Endothelial cell of umbilical vein (primary cell): ENCODE measurements at regions not wholly inside any gene's neighbourhood (a gene's known extent, or its start where the extent isn't known, plus 50 kb on each side); places are given as distances from the start of the nearest gene placed in this dataset.

Experiments used
- BruUV-seq: library from RNA; stranded (reverse); fragments of 400-500 nt; replicated peaks from 2 replicates; lab custom pipeline; 2021; lab: Mats Ljungman, UMichigan
- CTCF ChIA-PET: fragments of 300-600, 350-600 bp; sonication (Branson Sonifier 250); formaldehyde crosslinking; loops from one replicate; lab custom pipeline; 2021; ENCODE audit warnings: antibody characterized with exemption, inconsistent platforms; lab: Charles Lee
- POLR2A ChIA-PET: fragments of 300-600, 350-600 bp; sonication (Branson Sonifier 250); formaldehyde crosslinking; loops from one replicate; lab custom pipeline; 2021; ENCODE audit warnings: antibody characterized with exemption, inconsistent platforms; lab: Charles Lee
- DNase-seq: peaks from one replicate; pipeline ENCODE4 v3.0.0-alpha.2; 2011; ENCODE audit warnings: low read depth, low spot score
- FAIRE-seq: peaks from 2 replicates; lab custom pipeline; 2011; peaks lifted over from hg19 to GRCh38; lab: Jason Lieb, UNC
- H2AFZ ChIP-seq: 2 replicates; pipeline ENCODE4 v1.6.0; 2012; ENCODE audit warnings: low read depth, low read length, control low read depth, inconsistent platforms
- H3K27ac ChIP-seq: 2 replicates; pipeline ENCODE4 v1.5.1; 2011; ENCODE audit warnings: low read depth, mild to moderate bottlenecking, control low read depth, low read length, moderate library complexity; ENCODE audit not compliant: insufficient read depth
- H3K27me3 ChIP-seq, 2 experiments: 2 replicates each; pipeline versions ENCODE4 v1.6.0 to v1.6.1; 2011; ENCODE audit warnings: low read length in 2 of 2, mixed read lengths in 1 of 2; ENCODE audit not compliant: control insufficient read depth in 2 of 2, insufficient read depth in 2 of 2
- H3K36me3 ChIP-seq, 2 experiments: 2 replicates in 1 of 2; 3 replicates in 1 of 2; pipeline ENCODE4 v1.5.1; 2011; ENCODE audit warnings: low read length in 2 of 2, mild to moderate bottlenecking in 1 of 2, moderate library complexity in 1 of 2; ENCODE audit not compliant: control insufficient read depth in 2 of 2, insufficient read depth in 2 of 2; ENCODE audit errors: extremely low read depth in 1 of 2
- H3K4me1 ChIP-seq: 3 replicates; pipeline ENCODE4 v1.5.1; 2011; ENCODE audit warnings: mild to moderate bottlenecking, low read length; ENCODE audit not compliant: control insufficient read depth, insufficient read depth; ENCODE audit errors: extremely low read depth
- H3K4me2 ChIP-seq: 2 replicates; pipeline ENCODE4 v1.6.1; 2011; ENCODE audit warnings: low read length, control low read depth, mixed read lengths; ENCODE audit not compliant: insufficient read depth
- H3K4me3 ChIP-seq, 3 experiments: fragments of 200-600 bp in 1 of 3; sonication (generic), shearing (Covaris generic) in 1 of 3; replicated peaks in 1 of 3; 2 replicates each; pipeline ENCODE4 v1.5.1; 2011 to 2016; ENCODE audit warnings: control low read depth in 3 of 3, low read length in 3 of 3, mild to moderate bottlenecking in 2 of 3, inconsistent platforms in 1 of 3, low read depth in 1 of 3, moderate library complexity in 1 of 3; ENCODE audit not compliant: insufficient read depth in 1 of 3
- H3K79me2 ChIP-seq: 2 replicates; pipeline ENCODE4 v1.6.0; 2012; ENCODE audit warnings: low read length, inconsistent platforms; ENCODE audit not compliant: control insufficient read depth, insufficient read depth
- H3K9ac ChIP-seq: replicated peaks from 2 replicates; pipeline ENCODE3; 2011; ENCODE audit warnings: low read length, control low read depth; ENCODE audit not compliant: insufficient read depth; ENCODE audit errors: extremely low read depth
- H3K9me1 ChIP-seq: replicated peaks from 3 replicates; pipeline ENCODE4 v1.6.0; 2011; ENCODE audit warnings: mild to moderate bottlenecking, low read length; ENCODE audit not compliant: control insufficient read depth, insufficient read depth; ENCODE audit errors: extremely low read depth
- H3K9me3 ChIP-seq: replicated peaks from 2 replicates; pipeline ENCODE4 v1.5.1; 2012; ENCODE audit warnings: low read length, inconsistent platforms; ENCODE audit not compliant: control insufficient read depth, insufficient read depth
- H4K20me1 ChIP-seq: replicated peaks from 2 replicates; pipeline ENCODE3; 2011; ENCODE audit warnings: mild to moderate bottlenecking, low read length; ENCODE audit not compliant: control insufficient read depth, insufficient read depth; ENCODE audit errors: extremely low read depth
- EZH2 ChIP-seq: IDR thresholded peaks from 2 replicates; pipeline ENCODE4 v1.6.1; 2012; ENCODE audit warnings: borderline replicate concordance, low read depth, mild to moderate bottlenecking, moderate library complexity, low read length, inconsistent platforms; ENCODE audit not compliant: severe bottlenecking
- FOS ChIP-seq: IDR thresholded peaks from 2 replicates; pipeline ENCODE4 v1.6.1; 2011; ENCODE audit warnings: mild to moderate bottlenecking, low read length, moderate library complexity, borderline replicate concordance; ENCODE audit not compliant: insufficient read depth
- GATA2 ChIP-seq: IDR thresholded peaks from 2 replicates; pipeline ENCODE4 v1.7.0; 2011; ENCODE audit warnings: low read depth, mild to moderate bottlenecking, moderate library complexity, mixed read lengths, low read length; ENCODE audit not compliant: insufficient read length, insufficient read depth
- JUN ChIP-seq: IDR thresholded peaks from 2 replicates; pipeline ENCODE4 v1.6.1; 2011; ENCODE audit warnings: borderline replicate concordance, low read depth; ENCODE audit not compliant: insufficient read length, insufficient read depth
- MYC ChIP-seq: IDR thresholded peaks from one replicate; pipeline ENCODE4 v1.6.1; 2011; ENCODE audit warnings: mild to moderate bottlenecking, low read depth, low read length
- POLR2A ChIP-seq: IDR thresholded peaks from 2 replicates; pipeline ENCODE4 v1.6.1; 2012; ENCODE audit warnings: low read depth, mild to moderate bottlenecking, control low read depth, low read length
- POLR2AphosphoS5 ChIP-seq: IDR thresholded peaks from 2 replicates; pipeline ENCODE4 v1.6.1; 2012; ENCODE audit warnings: low read depth, mild to moderate bottlenecking, control low read depth, low read length, moderate library complexity; ENCODE audit not compliant: insufficient read depth
- dilution Hi-C: fragments of 300-500 bp; cut with MboI; formaldehyde crosslinking; loops from one replicate; pipeline ENCODE4 v1.15.0; 2019; ENCODE audit warnings: low sequenced_read_pairs; ENCODE audit not compliant: extremely low pct_ligation_motif_present
- intact Hi-C: fragments of 100-400 bp; cut with micrococcal nuclease; formaldehyde crosslinking; loops from one replicate; pipeline ENCODE4 v1.10.0; 2022
- TF ChIP-seq, protein P1 (sequence below): IDR thresholded peaks from 2 replicates; pipeline ENCODE4 v1.6.1; 2011; ENCODE audit not compliant: insufficient read depth, insufficient read length
- TF ChIP-seq, protein P2 (sequence below), 2 donors: IDR thresholded peaks; 1 replicate in 1 of 2; 2 replicates in 1 of 2; pipeline ENCODE4 v1.5.1; 2011; ENCODE audit warnings: low read length in 2 of 2, mild to moderate bottlenecking in 2 of 2, moderate library complexity in 2 of 2, control low read depth in 1 of 2, inconsistent platforms in 1 of 2, low read depth in 1 of 2; ENCODE audit not compliant: insufficient read depth in 1 of 2; ENCODE audit errors: extremely low read depth in 1 of 2

DNA sequence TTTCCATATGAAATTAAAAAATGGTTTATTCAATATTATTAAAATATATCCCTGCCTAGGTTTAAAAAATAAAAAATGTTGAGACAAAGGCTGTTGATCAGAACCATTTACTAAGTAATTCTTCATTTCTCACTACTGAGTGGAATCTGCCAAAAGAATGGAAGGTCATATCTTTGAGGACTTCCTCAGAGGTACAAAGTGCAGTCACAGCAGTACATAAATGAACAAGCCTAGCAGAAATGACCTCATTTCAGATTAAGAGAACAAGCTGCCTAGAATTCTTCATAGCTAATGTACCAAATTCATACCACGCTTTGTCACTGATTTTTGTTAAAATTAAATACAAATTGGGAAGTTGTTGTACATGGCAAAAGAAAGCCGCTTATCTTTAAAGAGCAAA is 318.9 kb upstream of the TFPI start:
- no peak for FAIRE-seq
- Histone ChIP-seq H3K4me1 (peaks cover 28% of the 10 kb centered on the region), H4K20me1 (no peaks in the 10 kb centered on the region), H3K4me2 (no peak overlapping the region), H3K36me3 (no peaks in the 10 kb centered on the region), H3K79me2 (no peaks in the 10 kb centered on the region), H3K9me3 (no peaks in the 10 kb centered on the region), H3K27ac (no peak overlapping the region), H3K27me3 (no peaks in the 10 kb centered on the region), H3K4me3 (no peak overlapping the region), H2AFZ (no peak overlapping the region), H3K9me1 (no peaks in the 10 kb centered on the region), H3K9ac (no peak overlapping the region)
- POLR2A ChIA-PET = no interaction called here
- dilution Hi-C loops = no loop called here
- CTCF ChIA-PET = interaction anchor here (0.9 to 1.2 kb wide), 3 partner anchors 18 to 479 kb away, joined by 3 to 4 read pairs (median 4); no protein-coding TSS in a partner anchor
- BruUV-seq = no TSS peak
- DNase-seq = peak; percentile 16
- no peak for TF ChIP-seq POLR2A
- no peak for TF ChIP-seq POLR2AphosphoS5
- intact Hi-C loops = no loop called here

DNA sequence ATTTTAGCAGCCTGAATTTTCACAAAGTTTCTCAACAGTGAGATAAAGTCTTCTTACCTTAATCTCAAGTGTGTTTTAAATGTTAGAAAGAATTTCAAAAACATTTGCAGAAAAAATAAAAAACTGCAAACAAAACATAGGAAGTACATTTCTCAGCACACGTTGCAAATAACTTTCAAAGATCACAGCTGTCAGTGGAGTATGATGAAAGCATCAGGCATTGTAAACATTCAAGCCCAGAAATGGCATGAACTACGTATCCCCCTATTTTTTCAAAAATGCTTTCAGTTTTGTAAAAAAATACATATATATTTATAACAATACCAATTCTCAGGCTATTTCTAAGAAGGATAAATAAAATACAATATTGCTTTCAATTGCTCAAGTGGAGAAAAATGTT is 320.6 kb upstream of the TFPI start:
- Histone ChIP-seq H3K79me2 (no peaks in the 10 kb centered on the region), H3K9me1 (no peaks in the 10 kb centered on the region), H3K4me1 (peaks cover 37% of the 10 kb centered on the region), H3K9me3 (no peaks in the 10 kb centered on the region), H4K20me1 (no peaks in the 10 kb centered on the region), H3K4me2 (no peak overlapping the region), H3K27me3 (no peaks in the 10 kb centered on the region), H3K27ac (no peak overlapping the region), H3K4me3 (no peak overlapping the region), H2AFZ (no peak overlapping the region), H3K9ac (no peak overlapping the region), H3K36me3 (no peaks in the 10 kb centered on the region)
- no TSS peak for BruUV-seq
- dilution Hi-C loops = no loop called here
- no peak for TF ChIP-seq FOS
- TF ChIP-seq, protein P1, sequence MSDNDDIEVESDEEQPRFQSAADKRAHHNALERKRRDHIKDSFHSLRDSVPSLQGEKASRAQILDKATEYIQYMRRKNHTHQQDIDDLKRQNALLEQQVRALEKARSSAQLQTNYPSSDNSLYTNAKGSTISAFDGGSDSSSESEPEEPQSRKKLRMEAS = no peak
- TF ChIP-seq EZH2 = no peak
- TF ChIP-seq, protein P2, sequence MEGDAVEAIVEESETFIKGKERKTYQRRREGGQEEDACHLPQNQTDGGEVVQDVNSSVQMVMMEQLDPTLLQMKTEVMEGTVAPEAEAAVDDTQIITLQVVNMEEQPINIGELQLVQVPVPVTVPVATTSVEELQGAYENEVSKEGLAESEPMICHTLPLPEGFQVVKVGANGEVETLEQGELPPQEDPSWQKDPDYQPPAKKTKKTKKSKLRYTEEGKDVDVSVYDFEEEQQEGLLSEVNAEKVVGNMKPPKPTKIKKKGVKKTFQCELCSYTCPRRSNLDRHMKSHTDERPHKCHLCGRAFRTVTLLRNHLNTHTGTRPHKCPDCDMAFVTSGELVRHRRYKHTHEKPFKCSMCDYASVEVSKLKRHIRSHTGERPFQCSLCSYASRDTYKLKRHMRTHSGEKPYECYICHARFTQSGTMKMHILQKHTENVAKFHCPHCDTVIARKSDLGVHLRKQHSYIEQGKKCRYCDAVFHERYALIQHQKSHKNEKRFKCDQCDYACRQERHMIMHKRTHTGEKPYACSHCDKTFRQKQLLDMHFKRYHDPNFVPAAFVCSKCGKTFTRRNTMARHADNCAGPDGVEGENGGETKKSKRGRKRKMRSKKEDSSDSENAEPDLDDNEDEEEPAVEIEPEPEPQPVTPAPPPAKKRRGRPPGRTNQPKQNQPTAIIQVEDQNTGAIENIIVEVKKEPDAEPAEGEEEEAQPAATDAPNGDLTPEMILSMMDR (IDR thresholded peaks at IDR 0.05; ENCODE audit: extremely low read depth in 1 of 2, insufficient read depth in 1 of 2, low read depth in 1 of 2, low read length in 2 of 2) = no peak
- no peak for TF ChIP-seq POLR2A
- no peak for TF ChIP-seq GATA2
- no peak for TF ChIP-seq POLR2AphosphoS5
- TF ChIP-seq MYC = no peak
- TF ChIP-seq JUN = no peak
- intact Hi-C loops = loop anchor here (5.0 kb wide), 3 partner anchors 88 to 448 kb away; partner anchors contain the start of gene GULP1
- DNase-seq (no peak), FAIRE-seq (no peak)
- POLR2A ChIA-PET = no interaction called here
- CTCF ChIA-PET = no interaction called here
